Panc1 (cell line): ENCODE measurements at regions not wholly inside any gene's neighbourhood (a gene's known extent, or its start where the extent isn't known, plus 50 kb on each side); places are given as distances from the start of the nearest gene placed in this dataset.

Experiments
- ATAC-seq: fragments of 200-7000 bp; cut with Tn5 transposase; 2 replicates; pipeline ENCODE4 v1.9.1; 2020; ENCODE audit warnings: mild to moderate bottlenecking, moderate library complexity
- BruUV-seq: library from RNA; stranded (reverse); fragments of 400-500 nt; replicated peaks from 2 replicates; lab custom pipeline; 2021; lab: Mats Ljungman, UMichigan
- CTCF ChIA-PET: fragments of 300-600 bp; sonication (Branson Sonifier 250); formaldehyde crosslinking; loops from one replicate; lab custom pipeline; 2022; ENCODE audit warnings: antibody characterized with exemption; lab: Charles Lee
- POLR2A ChIA-PET: fragments of 300-600 bp; sonication (Branson Sonifier 250); formaldehyde crosslinking; loops from one replicate; lab custom pipeline; 2022; ENCODE audit warnings: antibody characterized with exemption; lab: Charles Lee
- DNase-seq: peaks from one replicate; pipeline ENCODE4 v3.0.0-alpha.2; 2010; ENCODE audit warnings: low read depth, low spot score
- H3K27ac ChIP-seq: 2 replicates; pipeline ENCODE4 v1.5.1; 2011; ENCODE audit warnings: mild to moderate bottlenecking, low read length, inconsistent platforms
- H3K27me3 ChIP-seq: fragments of 200-500 bp; sonication (Bioruptor generic); 2 replicates; pipeline ENCODE4 v1.6.0; 2014; ENCODE audit warnings: low read length, inconsistent platforms; ENCODE audit not compliant: control insufficient read depth, insufficient read depth
- H3K36me3 ChIP-seq: fragments of 200-500 bp; sonication (Bioruptor generic); 2 replicates; pipeline ENCODE4 v1.5.1; 2014; ENCODE audit warnings: inconsistent platforms, mild to moderate bottlenecking, low read length, moderate library complexity; ENCODE audit not compliant: control insufficient read depth, insufficient read depth
- H3K4me1 ChIP-seq: 2 replicates; pipeline ENCODE4 v1.5.1; 2011; ENCODE audit warnings: inconsistent platforms, mild to moderate bottlenecking, low read length, moderate library complexity; ENCODE audit not compliant: control insufficient read depth, insufficient read depth
- H3K4me3 ChIP-seq, 2 experiments: 2 replicates each; pipeline ENCODE4 v1.5.1; 2011 to 2012; ENCODE audit warnings: low read depth in 2 of 2, low read length in 2 of 2, mild to moderate bottlenecking in 2 of 2, inconsistent platforms in 1 of 2, moderate library complexity in 1 of 2
- H3K9me3 ChIP-seq: fragments of 200-500 bp; sonication (Bioruptor generic); 2 replicates; pipeline ENCODE4 v1.5.1; 2014; ENCODE audit warnings: low read depth, mild to moderate bottlenecking, inconsistent platforms, low read length, moderate library complexity; ENCODE audit not compliant: control insufficient read depth, insufficient read depth
- CTCF ChIP-seq: fragments of 450-650 bp; IDR thresholded peaks from 2 replicates; pipeline ENCODE4 v1.5.1; 2017; ENCODE audit warnings: mild to moderate bottlenecking
- POLR2AphosphoS5 ChIP-seq: IDR thresholded peaks from 2 replicates; pipeline ENCODE4 v1.6.1; 2012; ENCODE audit warnings: mild to moderate bottlenecking, low read depth, low read length, moderate library complexity
- REST ChIP-seq, 2 experiments: IDR thresholded peaks; 2 replicates each; pipeline ENCODE4 v1.6.1; 2011 to 2012; ENCODE audit warnings: low read depth in 2 of 2, control low read depth in 1 of 2, low read length in 1 of 2, mild to moderate bottlenecking in 1 of 2, moderate library complexity in 1 of 2; ENCODE audit not compliant: insufficient read depth in 1 of 2
- SIN3A ChIP-seq: IDR thresholded peaks from 2 replicates; pipeline ENCODE4 v1.6.1; 2012; ENCODE audit warnings: low read depth, mild to moderate bottlenecking, low read length, moderate library complexity, borderline replicate concordance; ENCODE audit not compliant: insufficient read depth
- TCF7L2 ChIP-seq: IDR thresholded peaks from 2 replicates; pipeline ENCODE4 v1.6.1; 2011; ENCODE audit warnings: mild to moderate bottlenecking, low read depth, low read length, inconsistent platforms
- in situ Hi-C: cut with HindIII; loops from 2 replicates; pipeline ENCODE4 v1.10.0; 2016; ENCODE audit warnings: low sequenced_read_pairs, low pct_unique_long_range_greater_than_20kb
- intact Hi-C: fragments of 100-400 bp; cut with micrococcal nuclease; formaldehyde crosslinking; loops from one replicate; pipeline ENCODE4 v1.10.0; 2022; ENCODE audit not compliant: unreplicated experiment

- DNase-seq, result peak; percentile 46
- intact Hi-C loops, result loop anchor here (2.0 to 5.0 kb wide), 2 partner anchors 83 to 158 kb away; no protein-coding TSS in a partner anchor
- in situ Hi-C loops, result no loop called here
- H3K27me3 ChIP-seq, result no peaks in the 10 kb centered on the region
- no peaks in the 10 kb centered on the region for H3K9me3 ChIP-seq
- no peaks in the 10 kb centered on the region for H3K36me3 ChIP-seq
- peak overlapping the region; percentile 49 to 66 for H3K4me3 ChIP-seq
- POLR2A ChIA-PET, result interaction anchor here (0.6 kb wide), 3 partner anchors 75 to 166 kb away, joined by 3 read pairs; no protein-coding TSS in a partner anchor
- TF ChIP-seq SIN3A (no peak), CTCF (no peak), TCF7L2 (no peak), POLR2AphosphoS5 (no peak), REST (IDR thresholded peaks at IDR 0.05; ENCODE audit: insufficient read depth in 1 of 2, low read depth in 2 of 2, low read length in 1 of 2) (no peak)
- peak; percentile 61 for ATAC-seq
- CTCF ChIA-PET, result interaction anchor here (1.2 to 2.6 kb wide), 4 partner anchors 33 to 174 kb away, joined by 3 to 26 read pairs (median 4); no protein-coding TSS in a partner anchor
- H3K4me1 ChIP-seq, result peaks cover 33% of the 10 kb centered on the region
- BruUV-seq, result no TSS peak
- peak overlapping the region; percentile 92 for H3K27ac ChIP-seq
Observed at GRCh38 chr15:85329561-85330422, 50.6 kb upstream of the AKAP13 start.
